ENCODE measurements at regions not wholly inside any gene's neighbourhood (a gene's known extent, or its start where the extent isn't known, plus 50 kb on each side); places are given as distances from the start of the nearest gene placed in this dataset.

GRCh38 chr2:226360658-226361057 lies 439.0 kb downstream of the IRS1 start:
- no peak for TF ChIP-seq CTCF (IDR thresholded peaks at IDR 0.05; ENCODE audit: insufficient read depth, low read length)
- TF ChIP-seq POLR2AphosphoS5 (IDR thresholded peaks at IDR 0.05; ENCODE audit: low read depth), result no peak
- TF ChIP-seq SPI1 (IDR thresholded peaks at IDR 0.05; ENCODE audit: borderline replicate concordance, low read depth), result no peak
